Neural progenitor cell (in vitro differentiated cells): ENCODE measurements at regions not wholly inside any gene's neighbourhood (a gene's known extent, or its start where the extent isn't known, plus 50 kb on each side); places are given as distances from the start of the nearest gene placed in this dataset.

Experiments used
- DNase-seq: peaks from one replicate; pipeline ENCODE4 v3.0.0-alpha.2; 2016; ENCODE audit warnings: low spot score
- H2AFZ ChIP-seq: fragments of 200-600 bp; sonication (generic); replicated peaks from 2 replicates; pipeline ENCODE4 v1.6.1; 2016; ENCODE audit warnings: antibody characterized with exemption
- H3F3A ChIP-seq: fragments of 200-600 bp; sonication (generic); 2 replicates; pipeline ENCODE4 v1.6.1; 2016; ENCODE audit warnings: antibody characterized with exemption, low read depth
- H3K27ac ChIP-seq: fragments of 200-600 bp; sonication (generic); 2 replicates; pipeline ENCODE4 v1.5.1; 2016; ENCODE audit warnings: mild to moderate bottlenecking
- H3K27me3 ChIP-seq: fragments of 200-600 bp; sonication (generic); 2 replicates; pipeline ENCODE4 v1.6.1; 2016; ENCODE audit warnings: mild to moderate bottlenecking, moderate library complexity
- H3K36me3 ChIP-seq: fragments of 200-600 bp; sonication (generic); 2 replicates; pipeline ENCODE4 v1.5.1; 2016
- H3K4me1 ChIP-seq: fragments of 200-600 bp; sonication (generic); 2 replicates; pipeline ENCODE4 v1.6.1; 2016; ENCODE audit warnings: mixed run types
- H3K4me2 ChIP-seq: fragments of 200-600 bp; sonication (generic); 2 replicates; pipeline ENCODE4 v1.6.1; 2016
- H3K4me3 ChIP-seq: fragments of 200-600 bp; sonication (generic); 2 replicates; pipeline ENCODE4 v1.5.1; 2016
- H3K79me2 ChIP-seq: fragments of 200-600 bp; sonication (generic); 2 replicates; pipeline ENCODE4 v1.6.1; 2016; ENCODE audit warnings: low read depth
- H3K9ac ChIP-seq: fragments of 200-600 bp; sonication (generic); 2 replicates; pipeline ENCODE4 v1.6.1; 2016
- H3K9me3 ChIP-seq: fragments of 200-600 bp; sonication (generic); 2 replicates; pipeline ENCODE4 v1.5.1; 2016; ENCODE audit warnings: low read depth
- H4K20me1 ChIP-seq: fragments of 200-600 bp; sonication (generic); 2 replicates; pipeline ENCODE4 v1.6.1; 2016; ENCODE audit warnings: low read depth
- H3K27ac Mint-ChIP-seq: 3 replicates; pipeline ENCODE4 v1.8.0; 2021; ENCODE audit warnings: mixed read lengths
- H3K27me3 Mint-ChIP-seq: 2 replicates; pipeline ENCODE4 v1.8.0; 2022; ENCODE audit warnings: low read depth, mild to moderate bottlenecking, inconsistent platforms, moderate library complexity, mixed read lengths; ENCODE audit not compliant: insufficient read depth
- H3K36me3 Mint-ChIP-seq: 3 replicates; pipeline ENCODE4 v1.8.0; 2021; ENCODE audit warnings: mixed read lengths
- H3K4me1 Mint-ChIP-seq: 3 replicates; pipeline ENCODE4 v1.8.0; 2021; ENCODE audit warnings: mixed read lengths
- H3K4me3 Mint-ChIP-seq: 3 replicates; pipeline ENCODE4 v1.8.0; 2021; ENCODE audit warnings: mild to moderate bottlenecking, moderate library complexity, mixed read lengths
- H3K9me3 Mint-ChIP-seq: 3 replicates; pipeline ENCODE4 v1.8.0; 2020; ENCODE audit warnings: mixed read lengths
- EZH2 ChIP-seq: fragments of 200-600 bp; sonication (generic); IDR thresholded peaks from 2 replicates; pipeline ENCODE4 v1.6.1; 2017; ENCODE audit warnings: antibody characterized with exemption, mild to moderate bottlenecking, moderate library complexity
- EZH2phosphoT487 ChIP-seq: fragments of 200-600 bp; sonication (generic); IDR thresholded peaks from 2 replicates; pipeline ENCODE4 v1.6.1; 2017; ENCODE audit warnings: antibody characterized with exemption
- TF ChIP-seq, protein P1 (sequence below): fragments of 200-600 bp; sonication (generic); IDR thresholded peaks from 2 replicates; pipeline ENCODE4 v1.5.1; 2017; ENCODE audit warnings: antibody characterized with exemption, mild to moderate bottlenecking

DNA sequence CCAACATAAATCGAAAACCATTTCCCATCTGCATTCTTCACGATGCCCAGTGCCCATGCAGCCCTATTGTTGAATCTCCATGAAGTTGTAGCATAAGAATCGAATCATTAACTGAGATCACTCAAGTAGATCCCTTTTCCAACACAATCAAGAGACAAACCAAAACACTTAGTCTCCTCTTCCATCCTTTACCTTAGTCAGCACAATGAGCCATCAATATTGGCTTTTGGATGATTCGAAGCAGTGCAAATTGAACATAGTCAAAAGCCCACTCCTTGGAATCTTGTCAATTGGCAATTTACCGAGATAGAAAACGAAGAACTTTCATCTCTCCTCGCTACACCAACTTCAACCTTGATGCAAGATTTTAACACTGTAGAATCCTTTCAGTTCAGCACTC lies 66.5 kb upstream of the ADRB1 start:
- no peaks in the 10 kb centered on the region for H3K4me1 ChIP-seq
- no peaks in the 10 kb centered on the region for H3K27me3 ChIP-seq
- H3K27me3 Mint-ChIP-seq = peaks cover 9% of the 10 kb centered on the region
- no peak overlapping the region for H3K9ac ChIP-seq
- DNase-seq = no peak
- no peak overlapping the region for H3K4me3 ChIP-seq
- H3K27ac ChIP-seq = no peak overlapping the region
- H3K4me3 Mint-ChIP-seq = no peak overlapping the region
- TF ChIP-seq EZH2phosphoT487 (no peak), EZH2 (no peak)
- TF ChIP-seq, protein P1, sequence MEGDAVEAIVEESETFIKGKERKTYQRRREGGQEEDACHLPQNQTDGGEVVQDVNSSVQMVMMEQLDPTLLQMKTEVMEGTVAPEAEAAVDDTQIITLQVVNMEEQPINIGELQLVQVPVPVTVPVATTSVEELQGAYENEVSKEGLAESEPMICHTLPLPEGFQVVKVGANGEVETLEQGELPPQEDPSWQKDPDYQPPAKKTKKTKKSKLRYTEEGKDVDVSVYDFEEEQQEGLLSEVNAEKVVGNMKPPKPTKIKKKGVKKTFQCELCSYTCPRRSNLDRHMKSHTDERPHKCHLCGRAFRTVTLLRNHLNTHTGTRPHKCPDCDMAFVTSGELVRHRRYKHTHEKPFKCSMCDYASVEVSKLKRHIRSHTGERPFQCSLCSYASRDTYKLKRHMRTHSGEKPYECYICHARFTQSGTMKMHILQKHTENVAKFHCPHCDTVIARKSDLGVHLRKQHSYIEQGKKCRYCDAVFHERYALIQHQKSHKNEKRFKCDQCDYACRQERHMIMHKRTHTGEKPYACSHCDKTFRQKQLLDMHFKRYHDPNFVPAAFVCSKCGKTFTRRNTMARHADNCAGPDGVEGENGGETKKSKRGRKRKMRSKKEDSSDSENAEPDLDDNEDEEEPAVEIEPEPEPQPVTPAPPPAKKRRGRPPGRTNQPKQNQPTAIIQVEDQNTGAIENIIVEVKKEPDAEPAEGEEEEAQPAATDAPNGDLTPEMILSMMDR = no peak
- peaks cover 4% of the 10 kb centered on the region for H3K4me1 Mint-ChIP-seq
- no peaks in the 10 kb centered on the region for H3K9me3 ChIP-seq
- no peaks in the 10 kb centered on the region for H3F3A ChIP-seq
- no peak overlapping the region for H3K27ac Mint-ChIP-seq
- H3K36me3 Mint-ChIP-seq = peaks cover 2% of the 10 kb centered on the region
- H2AFZ ChIP-seq = no peak overlapping the region
- no peaks in the 10 kb centered on the region for H3K36me3 ChIP-seq
- H3K4me2 ChIP-seq = no peak overlapping the region
- no peaks in the 10 kb centered on the region for H3K79me2 ChIP-seq
- H4K20me1 ChIP-seq = no peaks in the 10 kb centered on the region
- peaks cover 7% of the 10 kb centered on the region for H3K9me3 Mint-ChIP-seq

DNA sequence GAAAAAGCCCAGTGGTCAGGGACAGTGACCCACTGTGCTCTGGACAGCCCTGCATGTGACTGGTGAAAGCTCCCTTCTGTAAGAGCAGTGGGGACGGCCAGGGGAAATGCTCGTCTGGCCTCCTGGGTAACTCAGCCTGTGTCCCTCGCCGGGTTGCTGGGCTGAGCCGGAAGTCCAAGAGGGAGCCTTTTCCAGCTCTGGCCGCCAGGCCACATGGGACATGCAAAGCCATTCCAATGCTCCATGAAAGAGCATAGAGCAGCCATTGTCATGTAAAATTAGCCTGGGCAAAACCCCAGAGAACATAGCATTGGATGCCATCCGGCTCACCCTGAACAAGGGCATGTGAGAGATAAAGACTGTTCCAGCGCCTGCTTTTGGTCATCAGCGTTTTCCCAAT lies 64.9 kb upstream of the ADRB1 start:
- Histone ChIP-seq H3K36me3 (no peaks in the 10 kb centered on the region), H3K9me3 (no peaks in the 10 kb centered on the region), H4K20me1 (no peaks in the 10 kb centered on the region), H3K27me3 (no peaks in the 10 kb centered on the region), H3K4me1 (no peaks in the 10 kb centered on the region), H3F3A (no peaks in the 10 kb centered on the region), H3K9ac (no peak overlapping the region), H3K79me2 (no peaks in the 10 kb centered on the region), H3K4me2 (no peak overlapping the region), H3K27ac (no peak overlapping the region), H3K4me3 (no peak overlapping the region), H2AFZ (no peak overlapping the region)
- H3K27me3 Mint-ChIP-seq = peaks cover 9% of the 10 kb centered on the region
- H3K4me1 Mint-ChIP-seq = peaks cover 4% of the 10 kb centered on the region
- no peak overlapping the region for H3K4me3 Mint-ChIP-seq
- peaks cover under 1% of the 10 kb centered on the region for H3K36me3 Mint-ChIP-seq
- peaks cover 7% of the 10 kb centered on the region for H3K9me3 Mint-ChIP-seq
- TF ChIP-seq EZH2 (no peak), EZH2phosphoT487 (no peak)
- TF ChIP-seq, protein P1 = no peak
- no peak for DNase-seq
- H3K27ac Mint-ChIP-seq = no peak overlapping the region

DNA sequence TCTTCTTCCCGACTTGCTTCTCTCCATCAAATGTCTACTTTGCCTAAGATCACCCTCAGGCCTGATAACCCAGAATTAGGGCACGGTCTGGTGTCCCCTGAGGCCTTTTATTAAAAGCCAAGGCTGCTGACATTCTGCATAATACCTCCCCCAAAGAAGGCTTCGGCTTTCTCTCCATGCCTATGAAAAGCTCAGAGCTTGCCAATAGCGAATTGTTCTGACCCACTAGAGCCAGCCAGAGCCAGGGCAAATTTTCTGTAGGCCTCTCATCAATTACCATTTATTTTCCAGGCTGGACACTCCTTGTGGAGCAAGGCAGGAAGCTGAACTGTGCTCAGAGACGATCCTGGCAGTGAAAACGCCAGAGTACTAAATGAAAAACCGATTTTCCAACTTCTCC lies 64.3 kb upstream of the ADRB1 start:
- no peaks in the 10 kb centered on the region for H3F3A ChIP-seq
- H3K9me3 Mint-ChIP-seq = peaks cover 5% of the 10 kb centered on the region
- H3K79me2 ChIP-seq = no peaks in the 10 kb centered on the region
- H3K4me3 ChIP-seq = no peak overlapping the region
- DNase-seq = no peak
- TF ChIP-seq, protein P1 = no peak
- no peak for TF ChIP-seq EZH2
- no peak for TF ChIP-seq EZH2phosphoT487
- no peaks in the 10 kb centered on the region for H3K36me3 Mint-ChIP-seq
- peaks cover 9% of the 10 kb centered on the region for H3K27me3 Mint-ChIP-seq
- no peak overlapping the region for H3K9ac ChIP-seq
- no peak overlapping the region for H3K27ac Mint-ChIP-seq
- no peaks in the 10 kb centered on the region for H3K36me3 ChIP-seq
- no peaks in the 10 kb centered on the region for H3K27me3 ChIP-seq
- no peaks in the 10 kb centered on the region for H3K4me1 ChIP-seq
- peaks cover 4% of the 10 kb centered on the region for H3K4me1 Mint-ChIP-seq
- H3K4me2 ChIP-seq = no peak overlapping the region
- no peaks in the 10 kb centered on the region for H3K9me3 ChIP-seq
- no peaks in the 10 kb centered on the region for H4K20me1 ChIP-seq
- H3K4me3 Mint-ChIP-seq = no peak overlapping the region
- no peak overlapping the region for H3K27ac ChIP-seq
- H2AFZ ChIP-seq = no peak overlapping the region
